GM19239 (cell line): ENCODE measurements at regions not wholly inside any gene's neighbourhood (a gene's known extent, or its start where the extent isn't known, plus 50 kb on each side); places are given as distances from the start of the nearest gene placed in this dataset.

Experiments
- DNase-seq: peaks from one replicate; pipeline ENCODE4 v3.0.0; 2011; ENCODE audit warnings: low spot score; ENCODE audit not compliant: insufficient read length
- FAIRE-seq: peaks from 2 replicates; lab custom pipeline; 2011; peaks lifted over from hg19 to GRCh38; lab: Jason Lieb, UNC

DNA sequence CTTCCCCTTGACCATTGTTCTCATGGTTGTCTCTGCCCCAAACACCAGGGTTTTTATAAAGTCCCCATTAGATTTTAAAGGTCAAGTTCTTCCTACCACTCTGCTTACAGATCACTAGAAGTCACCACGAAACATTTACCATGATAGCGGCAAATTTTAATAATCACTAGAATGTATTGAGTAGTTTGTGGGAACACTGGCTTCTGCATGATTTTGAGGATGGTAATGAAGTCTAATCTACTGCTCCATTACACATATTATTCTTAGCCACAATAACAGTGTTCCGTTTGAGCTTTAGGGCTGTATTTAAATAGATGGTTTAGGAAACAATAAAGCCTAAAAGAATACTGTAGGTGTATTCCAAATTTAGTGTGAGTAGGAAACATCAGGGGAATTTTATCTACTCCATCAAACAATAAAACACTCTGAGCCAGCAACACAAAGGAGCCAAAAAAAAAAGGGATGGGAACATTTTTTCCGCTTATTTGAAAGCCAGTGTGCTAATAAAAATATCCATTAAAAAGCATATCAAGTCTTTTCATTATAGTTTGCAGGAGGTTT, 49.7 kb downstream of the KLF12 start:
- FAIRE-seq: no peak
- no peak for DNase-seq

DNA sequence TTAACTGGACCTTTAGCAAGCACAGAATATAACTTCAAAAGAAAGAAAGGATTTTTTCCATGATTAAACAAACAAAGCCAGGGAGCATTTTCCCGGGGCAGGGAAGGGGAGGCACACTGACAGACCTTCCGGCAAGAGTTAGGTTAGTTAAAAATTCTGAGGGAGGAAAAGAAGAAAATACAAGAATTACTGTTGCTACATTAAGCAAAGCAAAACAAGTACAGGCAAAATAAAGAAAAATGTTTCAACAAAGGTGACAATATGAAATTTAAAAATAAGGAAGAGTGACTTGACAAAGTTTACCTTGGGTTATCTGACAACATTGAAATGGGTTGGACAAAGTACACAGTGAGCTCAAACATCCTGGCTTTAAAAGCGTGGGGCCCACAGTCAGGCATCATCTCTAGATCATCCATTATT, 51.5 kb downstream of the KLF12 start:
- no peak for FAIRE-seq

DNA sequence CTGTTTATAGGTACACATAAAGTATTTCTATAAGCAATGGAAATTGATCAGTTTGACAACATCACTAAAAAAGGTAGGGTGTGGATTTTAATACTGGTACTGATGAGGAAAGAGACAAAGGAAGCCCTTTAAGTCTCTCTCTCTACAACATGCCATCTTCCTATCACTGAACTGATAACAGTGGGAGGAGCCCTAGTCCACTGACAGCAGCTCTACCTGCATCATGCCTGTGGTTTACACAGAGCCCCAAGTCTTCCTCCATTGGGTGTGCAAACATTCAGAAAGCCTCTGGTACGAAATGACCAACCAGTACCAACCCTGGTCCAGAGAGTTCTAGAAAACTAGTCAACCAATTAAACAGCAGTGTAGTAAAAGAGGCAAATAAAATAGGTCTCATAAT, 53.4 kb downstream of the KLF12 start:
- no peak for DNase-seq
- FAIRE-seq: no peak

More for the DNA sequence above, 51.5 kb downstream of the KLF12 start:
- DNase-seq: no peak

DNA sequence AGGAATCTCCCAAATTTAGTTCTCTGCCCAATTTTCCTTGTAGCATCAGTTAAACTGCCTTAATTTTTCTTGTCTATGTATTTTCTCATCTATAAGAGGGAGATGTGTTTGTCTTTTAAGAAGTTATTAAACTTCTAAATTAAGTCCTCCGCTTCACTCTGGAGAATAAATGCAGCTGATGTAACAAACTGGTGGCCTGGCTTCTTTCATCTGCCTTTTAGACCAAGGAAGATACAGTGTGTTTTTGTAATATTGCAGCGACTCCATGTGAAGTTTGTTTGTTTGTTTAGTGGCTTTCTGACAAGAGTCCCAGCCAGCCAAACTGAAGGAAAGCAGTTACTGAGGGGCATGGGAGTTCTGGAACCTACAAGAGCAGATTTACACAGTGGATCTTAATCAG, 56.4 kb downstream of the KLF12 start:
- peak; percentile 8 for FAIRE-seq
- no peak for DNase-seq

DNA sequence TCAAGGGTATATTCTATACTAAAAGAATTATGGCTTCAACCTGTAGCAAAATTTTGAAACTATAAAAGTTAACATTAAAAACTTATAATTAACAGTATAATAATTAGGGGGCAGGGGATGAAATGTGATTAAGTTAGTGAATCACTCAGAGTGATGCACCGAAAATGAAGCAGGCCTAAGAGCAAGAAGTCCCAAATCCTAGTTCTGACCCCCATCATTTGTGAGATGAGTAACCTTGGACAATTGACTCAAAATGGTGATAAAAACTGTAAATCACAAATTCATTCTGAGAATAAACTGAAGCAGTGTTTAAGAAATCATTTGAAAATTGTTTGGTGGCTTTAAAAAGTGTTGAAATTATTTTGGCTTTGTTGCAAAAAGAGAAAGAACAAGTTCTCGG, 56.8 kb downstream of the KLF12 start:
- FAIRE-seq (no peak), DNase-seq (no peak)

DNA sequence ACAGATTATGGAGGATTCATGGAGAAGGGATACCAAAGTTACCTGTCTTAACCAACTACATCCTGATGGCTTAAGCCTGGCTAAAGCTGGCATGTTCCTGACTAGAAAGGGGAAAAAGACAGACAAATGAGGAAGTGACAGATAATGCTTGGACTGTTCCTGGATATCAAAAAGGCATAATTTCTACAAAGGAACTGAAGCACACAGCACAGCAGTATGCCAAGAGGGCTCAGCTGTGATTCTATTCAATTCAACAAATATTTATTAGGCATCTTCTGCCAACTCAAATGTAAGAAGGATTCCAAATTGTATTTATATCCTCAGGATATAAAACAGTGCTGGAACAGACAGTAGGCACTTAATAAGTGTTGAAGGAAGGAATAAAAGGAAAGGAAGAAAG, 59.5 kb downstream of the KLF12 start:
- FAIRE-seq: no peak
- no peak for DNase-seq

DNA sequence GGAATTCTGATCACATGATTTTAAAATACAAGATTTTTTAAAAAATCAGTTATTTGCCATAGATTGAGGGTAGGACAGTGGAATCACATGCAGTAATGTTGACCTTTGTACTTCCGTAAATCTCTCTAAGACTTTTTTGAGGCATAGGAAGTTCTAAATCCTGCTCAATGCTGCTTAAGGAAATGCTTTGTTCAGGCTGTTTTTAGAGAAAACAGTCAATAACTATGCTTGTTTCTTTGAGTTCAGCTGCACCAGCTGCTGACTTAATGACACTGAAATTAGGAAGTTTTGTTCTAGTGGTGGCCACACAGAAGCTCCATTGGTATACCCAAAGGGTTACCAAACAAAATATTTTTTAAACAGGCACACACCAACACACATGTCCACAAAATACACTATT, 60.9 kb downstream of the KLF12 start:
- DNase-seq (no peak), FAIRE-seq (no peak)

DNA sequence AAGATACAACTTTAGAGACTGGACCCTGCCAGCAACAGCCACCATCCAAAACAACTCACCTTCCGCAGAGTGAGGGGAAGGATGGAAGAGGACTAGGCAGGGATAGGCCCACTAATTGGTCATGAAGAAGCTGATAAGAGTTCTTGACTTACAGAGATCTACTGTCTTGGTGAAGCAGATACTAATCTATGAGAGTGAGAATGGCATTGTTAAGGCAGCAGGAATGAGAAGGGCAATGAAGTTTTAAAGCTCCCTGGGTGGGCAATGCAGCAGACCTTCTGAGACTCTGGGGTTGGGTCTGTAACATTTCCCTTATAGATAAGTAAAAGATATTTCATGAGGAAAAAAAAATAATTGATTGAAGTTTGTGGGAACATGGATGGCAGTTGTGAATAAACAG, 63.7 kb downstream of the KLF12 start:
- peak; percentile 56 for FAIRE-seq
- no peak for DNase-seq

DNA sequence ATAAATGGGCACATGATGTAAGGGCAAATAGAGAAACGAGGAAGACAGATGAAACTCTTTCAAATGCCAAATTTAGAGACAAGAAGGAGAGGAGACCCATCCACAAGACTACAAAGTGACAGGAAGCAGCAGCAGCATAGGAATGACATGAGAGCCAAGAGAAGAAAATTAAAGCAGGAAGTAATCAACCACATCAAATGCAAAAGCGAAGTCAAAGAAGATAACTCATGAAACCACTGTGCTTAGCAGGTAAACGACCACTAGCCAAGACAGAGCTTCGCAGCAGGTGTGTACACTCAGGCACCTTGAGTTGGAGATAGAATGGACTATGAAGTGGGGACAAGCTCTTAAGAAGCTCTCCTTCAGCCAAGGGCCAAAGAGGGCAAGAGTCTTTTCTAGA, 64.1 kb downstream of the KLF12 start:
- DNase-seq: no peak
- FAIRE-seq: peak; percentile 54

DNA sequence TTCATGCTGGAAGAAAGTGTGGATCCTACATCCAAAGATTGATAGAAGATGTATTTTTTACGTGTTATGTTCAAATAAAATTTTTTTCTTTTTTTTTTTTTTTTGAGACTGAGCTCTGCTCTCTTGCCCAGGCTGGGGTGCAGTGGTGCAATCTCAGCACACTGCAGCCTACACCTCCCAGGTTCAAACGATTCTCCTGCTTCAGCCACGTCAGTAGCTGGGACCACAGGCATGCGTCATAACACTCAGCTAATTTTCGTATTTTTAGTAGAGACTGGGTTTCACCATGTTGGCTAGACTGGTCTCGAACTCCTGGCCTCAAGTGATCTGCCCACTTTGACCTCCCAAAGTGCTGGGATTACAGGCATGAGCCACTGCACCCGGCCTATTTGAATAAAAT, 65.7 kb downstream of the KLF12 start:
- FAIRE-seq: no peak

DNA sequence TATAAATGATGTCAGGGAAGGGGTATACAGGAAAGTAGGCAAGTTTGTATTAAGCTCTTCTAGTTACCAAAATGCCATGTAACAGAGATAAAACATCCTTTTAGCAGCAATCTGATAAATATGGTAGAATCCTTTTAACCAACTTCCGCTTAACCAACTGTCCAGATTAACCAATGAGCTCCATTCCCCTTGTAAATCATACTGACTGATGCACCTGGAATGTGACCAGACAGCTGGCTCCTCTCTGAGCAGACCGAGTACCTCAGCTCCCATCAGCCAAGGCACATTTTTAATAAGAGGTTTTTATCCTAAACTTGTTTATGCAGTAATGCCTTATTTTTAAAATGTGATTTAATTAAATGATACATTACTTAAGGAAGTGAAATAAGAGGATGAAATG, 66.4 kb downstream of the KLF12 start:
- FAIRE-seq: no peak
- no peak for DNase-seq

More for the DNA sequence above, 65.7 kb downstream of the KLF12 start:
- DNase-seq: no peak

DNA sequence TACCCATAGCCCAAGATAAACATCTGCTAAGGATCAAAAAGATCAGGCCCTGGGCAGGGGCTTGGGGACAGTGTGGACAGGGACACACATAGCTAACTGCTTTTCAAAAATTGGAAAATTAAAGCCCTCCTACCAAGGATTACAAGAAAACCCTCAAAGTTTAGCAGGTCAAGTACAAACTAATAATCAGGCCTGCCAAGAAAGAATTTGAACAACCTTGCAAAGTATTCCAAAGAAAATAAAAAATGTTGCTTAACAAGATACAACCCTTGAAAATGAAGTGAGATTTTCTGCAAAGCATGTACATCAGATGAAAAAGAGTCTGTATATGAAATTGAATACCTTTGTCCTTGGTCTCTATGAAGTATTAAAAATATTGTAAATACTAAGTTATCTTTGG, 67.3 kb downstream of the KLF12 start:
- no peak for DNase-seq
- FAIRE-seq: no peak

DNA sequence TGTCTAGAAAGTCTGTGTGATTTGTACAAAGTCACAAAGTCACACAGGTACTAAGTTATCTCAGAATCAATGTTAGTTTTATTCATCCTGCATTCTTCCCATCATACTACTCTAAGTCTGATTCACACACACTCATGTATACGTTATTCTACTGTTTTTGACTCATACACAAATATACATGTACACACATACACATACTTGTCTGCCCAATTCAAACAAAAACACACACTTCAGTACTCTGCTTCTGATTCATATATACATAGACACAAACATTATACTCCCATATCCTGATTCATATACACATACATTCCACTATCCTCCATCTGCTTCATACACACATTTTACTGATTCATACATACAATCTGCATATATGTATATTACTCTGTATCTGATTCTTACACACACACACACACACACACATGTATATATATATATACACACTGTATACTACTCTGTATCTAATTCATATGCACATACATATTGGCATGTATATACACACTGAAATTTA, 69.3 kb downstream of the KLF12 start:
- no peak for DNase-seq

DNA sequence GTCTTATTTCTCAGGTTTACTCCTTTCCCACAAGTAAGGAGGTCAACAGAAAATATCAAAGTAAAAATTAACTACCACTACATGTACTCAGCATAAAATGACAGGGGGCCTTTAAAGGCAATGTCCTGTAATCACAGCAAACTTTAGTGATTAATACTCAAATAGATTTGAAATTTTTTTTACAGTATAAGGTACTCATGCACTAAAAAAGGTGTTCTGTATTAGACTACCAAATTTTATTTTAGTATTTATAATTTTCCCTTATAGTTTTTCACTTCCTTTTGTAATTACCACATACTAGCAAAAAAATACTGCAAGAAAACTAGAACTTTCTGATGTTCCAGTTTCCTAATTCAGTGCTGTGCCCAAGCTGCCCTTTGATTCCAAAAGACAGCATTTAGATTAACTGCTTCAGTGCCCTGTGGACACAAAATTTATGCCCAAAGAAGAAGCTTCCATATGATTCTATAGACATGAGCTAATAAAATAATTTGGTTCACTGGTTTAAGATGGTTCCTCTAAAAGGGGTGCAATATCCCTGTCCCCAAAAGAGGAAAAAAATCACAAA, 70.6 kb downstream of the KLF12 start:
- FAIRE-seq: no peak

More for the DNA sequence above, 69.3 kb downstream of the KLF12 start:
- FAIRE-seq: no peak

DNA sequence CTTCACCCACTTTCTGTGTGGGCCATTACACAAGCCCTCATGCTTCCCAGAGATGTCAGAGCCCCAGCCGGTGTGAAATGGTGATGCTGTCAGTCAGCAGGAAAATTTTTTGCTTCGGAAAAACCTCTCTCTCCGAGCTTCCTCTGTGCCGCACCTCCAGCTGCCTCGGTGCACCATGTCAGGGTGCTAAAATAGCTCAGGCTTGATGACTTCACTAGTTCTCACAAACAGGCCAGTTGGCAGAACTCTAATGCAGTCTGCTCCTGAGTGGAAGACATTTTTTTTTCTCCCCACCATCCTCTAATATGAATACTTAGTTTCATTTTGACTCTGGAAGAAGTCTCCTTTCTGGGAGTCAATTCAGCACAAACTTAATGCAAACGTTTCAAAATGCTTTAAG, 71.3 kb downstream of the KLF12 start:
- peak; percentile 95 for FAIRE-seq
- peak; percentile 5 for DNase-seq

More for the DNA sequence above, 70.6 kb downstream of the KLF12 start:
- DNase-seq: no peak

DNA sequence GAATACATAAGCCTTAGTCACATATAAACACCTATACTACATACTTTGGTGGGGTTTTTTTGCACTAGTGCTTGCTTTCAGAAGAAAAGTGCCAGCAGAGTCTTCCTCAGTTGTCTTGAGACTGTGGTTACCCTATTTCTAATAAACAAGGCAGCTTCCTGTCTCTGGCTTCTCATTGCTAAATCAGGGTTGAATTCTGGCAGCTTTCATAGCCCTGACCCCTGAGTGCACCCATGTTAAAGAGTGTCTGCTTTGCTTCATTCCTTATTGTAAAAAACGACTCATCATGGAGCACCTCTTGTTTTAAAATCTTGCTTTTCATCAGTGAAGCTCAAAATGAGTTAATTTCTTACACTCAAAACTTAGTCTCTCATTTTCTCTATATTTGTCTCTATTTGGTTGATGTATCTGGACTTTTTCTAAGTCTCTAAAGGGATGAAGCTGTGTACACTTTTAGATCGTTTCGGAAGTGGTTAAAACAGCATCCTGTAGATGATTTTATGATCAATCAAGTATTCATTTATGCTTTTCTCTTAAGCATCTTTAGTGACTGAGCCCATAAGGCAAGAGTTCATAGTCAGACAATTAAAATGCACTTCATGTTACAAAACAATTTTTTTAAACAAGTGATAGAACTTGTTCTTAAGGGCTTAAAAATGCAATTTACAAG, 72.1 kb downstream of the KLF12 start:
- DNase-seq: peak; percentile 37
- FAIRE-seq: no peak

DNA sequence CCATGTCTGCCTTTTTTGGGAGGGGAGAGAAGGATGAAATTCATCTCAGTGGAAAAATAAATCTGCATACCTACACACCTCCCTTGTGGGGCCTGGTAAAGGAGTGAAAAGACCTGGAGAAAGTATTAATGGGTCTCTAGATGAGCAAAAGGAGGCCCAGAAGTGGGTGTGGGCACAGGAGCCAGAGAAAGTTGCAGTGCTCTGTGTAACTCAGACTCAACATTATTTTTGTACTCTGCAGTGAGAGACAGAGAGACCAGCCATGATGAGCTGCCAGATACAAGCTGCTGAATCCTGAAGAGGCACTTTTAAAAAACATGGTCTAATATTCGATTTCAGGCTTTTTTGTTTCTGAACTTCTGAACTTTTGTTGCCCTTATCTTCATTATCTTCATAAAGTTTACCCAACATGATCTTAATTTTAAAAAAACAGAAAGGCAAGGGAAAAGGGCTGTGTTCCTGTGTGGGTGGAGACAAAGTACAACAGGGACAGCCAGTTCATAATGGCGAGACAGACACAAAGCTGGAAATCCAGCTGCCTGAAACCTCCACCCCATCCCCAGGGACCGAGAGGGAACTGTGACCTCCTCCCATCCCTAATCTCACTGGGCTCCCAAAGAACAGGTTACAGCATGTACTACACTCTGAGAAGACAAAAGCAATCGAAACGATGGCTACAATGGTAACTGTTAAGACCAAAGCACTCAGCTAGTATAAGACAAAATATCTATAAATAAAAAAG, 77.2 kb downstream of the KLF12 start:
- DNase-seq: no peak
- FAIRE-seq: no peak

DNA sequence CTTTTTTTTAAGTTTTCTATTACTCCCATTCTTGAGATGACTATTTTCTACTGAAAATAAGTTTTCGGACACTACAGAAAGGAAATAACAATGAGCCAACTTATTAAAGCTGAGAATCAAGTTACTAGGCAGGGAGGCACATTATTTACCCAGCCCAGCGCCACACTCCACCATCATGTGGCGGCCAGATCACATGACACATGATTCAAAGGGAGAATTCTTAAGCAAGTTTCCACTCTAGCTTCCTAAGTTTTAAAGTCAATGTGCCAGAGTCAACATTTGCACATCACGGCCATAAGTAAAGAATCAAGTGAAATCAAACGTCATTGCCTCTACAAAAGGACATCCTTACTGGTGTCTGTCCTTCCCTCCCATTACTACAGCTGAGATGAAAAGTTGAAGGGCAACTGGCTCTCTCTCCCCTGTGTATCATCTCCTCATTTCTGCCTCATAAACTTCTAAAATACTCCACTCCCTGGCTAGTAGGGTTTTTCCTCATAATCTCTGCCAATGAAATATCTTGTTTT, 81.7 kb downstream of the KLF12 start:
- no peak for FAIRE-seq
- DNase-seq: no peak

DNA sequence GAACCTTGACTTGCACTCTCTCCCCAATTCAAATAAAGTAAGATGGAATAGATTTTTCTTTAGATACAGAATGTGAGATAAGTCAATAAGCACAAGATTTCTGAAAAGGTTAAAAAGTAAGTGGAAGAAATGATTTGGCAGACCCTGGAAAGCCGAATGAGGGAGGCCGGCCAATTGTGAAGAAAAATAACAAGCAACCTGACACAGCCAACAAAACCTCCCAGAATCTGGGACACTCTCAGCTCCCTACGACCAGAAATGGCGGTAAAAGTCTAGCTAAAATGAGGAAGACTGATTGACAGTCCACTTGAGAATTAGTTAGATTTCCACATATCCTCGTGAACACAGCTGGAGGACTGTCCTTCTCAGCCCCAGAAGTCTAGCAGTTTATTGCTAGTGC, 85.4 kb downstream of the KLF12 start:
- no peak for FAIRE-seq
- DNase-seq: no peak

DNA sequence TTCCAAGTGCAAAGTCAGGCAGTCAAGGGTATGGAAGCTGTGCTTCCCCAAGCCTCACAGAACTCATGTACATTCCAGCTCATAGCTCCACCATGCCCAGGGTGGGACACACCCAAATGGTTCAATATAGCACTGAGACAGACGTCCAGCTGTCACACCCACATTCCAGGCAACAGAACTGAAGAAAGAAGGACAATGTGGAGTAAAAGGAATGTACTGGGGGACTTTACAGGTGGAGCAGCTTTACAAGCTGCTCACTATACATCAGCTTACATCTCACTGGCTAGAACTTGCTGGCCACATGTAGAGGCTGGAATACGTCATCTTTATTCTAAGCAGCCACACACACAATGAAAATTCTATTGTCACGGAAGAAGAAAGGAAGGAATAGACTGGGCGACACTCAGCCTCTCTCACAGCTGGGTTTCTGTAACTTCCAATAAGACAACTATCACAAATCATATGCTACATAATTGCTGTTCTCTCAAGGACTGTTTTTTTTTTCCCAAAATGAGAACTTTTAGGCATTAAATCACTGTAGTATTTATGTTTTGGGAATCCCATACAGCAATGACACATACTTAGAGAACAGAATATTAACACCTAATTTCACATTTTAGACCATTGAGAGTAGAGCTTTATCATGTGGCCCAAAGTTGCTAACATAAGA, 86.1 kb downstream of the KLF12 start:
- FAIRE-seq (no peak), DNase-seq (no peak)
